ENCODE measurements at regions not wholly inside any gene's neighbourhood (a gene's known extent, or its start where the extent isn't known, plus 50 kb on each side); places are given as distances from the start of the nearest gene placed in this dataset.

DNA sequence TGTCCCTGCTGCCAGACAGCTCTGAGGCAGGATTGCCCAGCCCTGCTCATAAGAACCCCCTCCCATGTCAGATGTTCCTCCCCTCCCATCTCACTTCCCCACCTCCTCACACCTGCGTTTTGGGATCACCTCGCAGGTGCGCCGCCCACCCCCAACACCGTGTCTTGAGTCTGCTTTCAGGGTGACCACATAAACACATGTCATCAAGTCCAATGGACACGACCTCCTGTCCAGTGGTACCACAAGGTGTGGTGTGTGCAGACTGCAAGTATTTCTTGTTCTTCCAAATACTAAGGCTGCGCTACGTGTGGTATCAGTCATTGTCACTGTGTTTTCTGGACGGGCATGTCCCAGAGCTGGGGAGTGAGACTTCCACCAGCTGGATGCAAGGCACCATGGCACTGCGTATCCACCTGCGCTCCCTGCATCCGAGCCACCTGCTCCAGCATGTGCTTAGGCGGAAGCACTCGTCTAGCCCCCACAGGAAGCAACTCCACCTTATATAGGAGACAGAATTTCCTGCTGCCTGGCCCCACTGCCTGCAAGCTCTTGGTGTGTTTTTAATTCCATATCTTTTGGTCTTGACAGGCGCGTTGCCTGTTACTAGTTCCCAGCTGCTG lies 119.7 kb upstream of the NXT1 start:
- Histone ChIP-seq H3K4me2 (ENCODE audit: low read depth, low read length) (no peak overlapping the region), H4K5ac (ENCODE audit: low read depth, low read length) (no peak overlapping the region), H2BK5ac (ENCODE audit: low read depth, low read length, poor library complexity, severe bottlenecking) (no peak overlapping the region), H3K79me1 (ENCODE audit: low read depth in 1 of 2, low read length in 2 of 2) (no peaks in the 10 kb centered on the region), H4K8ac (ENCODE audit: low read depth in 2 of 2, low read length in 2 of 2) (no peak overlapping the region), H4K20me1 (ENCODE audit: insufficient read depth, low read length) (no peaks in the 10 kb centered on the region), H3K23ac (ENCODE audit: low read depth, low read length) (no peak overlapping the region), H2AFZ (replicated peaks; ENCODE audit: low read length, poor library complexity) (no peak overlapping the region), H3K27ac (ENCODE audit: insufficient read depth, low read length) (no peak overlapping the region), H4K91ac (ENCODE audit: insufficient read depth, low read depth, low read length) (no peak overlapping the region), H3K18ac (ENCODE audit: low read depth, low read length) (no peak overlapping the region), H3K4me3 (ENCODE audit: insufficient read depth, low read depth, low read length) (no peak overlapping the region), H3K9ac (ENCODE audit: low read depth, low read length) (no peak overlapping the region), H2BK120ac (ENCODE audit: low read depth, low read length) (peak overlapping the region; percentile 51), H3K4me1 (ENCODE audit: control insufficient read depth, insufficient read depth, low read length) (peaks cover 16% of the 10 kb centered on the region), H3K36me3 (ENCODE audit: control insufficient read depth, insufficient read depth, low read length) (no peaks in the 10 kb centered on the region), H3K9me1 (ENCODE audit: insufficient read depth, low read length) (peaks cover 10% of the 10 kb centered on the region), H2BK15ac (ENCODE audit: low read depth, low read length) (no peak overlapping the region), H3K27me3 (ENCODE audit: control insufficient read depth, insufficient read depth, low read length) (peaks cover 2% of the 10 kb centered on the region; the same call in 1 of the 2 replicates), H3K9me3 (ENCODE audit: control insufficient read depth, insufficient read depth, low read length) (0 out of 2 replicates have a peak, but pooled peaks cover 4% of the 10 kb centered on the region), H2AK5ac (ENCODE audit: low read depth, low read length) (0 out of 2 replicates have a peak overlapping the region, but pooled peaks have one; percentile 25), H3K14ac (replicated peaks; ENCODE audit: low read depth, low read length) (no peak overlapping the region), H2BK20ac (ENCODE audit: low read depth, low read length) (peak overlapping the region; percentile 12; the same call in 1 of the 2 replicates), H3K4ac (ENCODE audit: low read depth, low read length) (peak overlapping the region; percentile 35; the same call in 1 of the 2 replicates), H2AK9ac (replicated peaks; ENCODE audit: low read depth, low read length, poor library complexity) (peak overlapping the region; percentile 2), H3K56ac (ENCODE audit: extremely low read depth, insufficient read depth, low read length) (no peak overlapping the region)
- in situ Hi-C loops (cut with MboI; ENCODE audit: low sequenced_read_pairs) (loop anchor here (10.0 kb wide), 1 partner anchor 536 kb away; no protein-coding TSS in a partner anchor), intact Hi-C loops (cut with micrococcal nuclease) (no loop called here), dilution Hi-C loops (cut with HindIII; ENCODE audit: low sequenced_read_pairs, unreplicated experiment) (no loop called here)
- no TSS peak for BruUV-seq (replicated peaks)
- DNase-seq (no peak), ATAC-seq (ENCODE audit: low read depth) (no peak)
- ChIA-PET POLR2A (ENCODE audit: unreplicated experiment) (no interaction called here), CTCF (interaction anchor here (0.5 kb wide), 1 partner anchor 197 kb away, joined by 4 read pairs; no protein-coding TSS in a partner anchor)
- WGBS, 2 experiments (ENCODE audit: extremely low coverage in 2 of 2, insufficient read length in 1 of 2): 74% methylated on average over 9 of the region's 16 CpGs; no CpG with 5 or more reads in 1 of the 2 experiments
- TF ChIP-seq, protein P1, sequence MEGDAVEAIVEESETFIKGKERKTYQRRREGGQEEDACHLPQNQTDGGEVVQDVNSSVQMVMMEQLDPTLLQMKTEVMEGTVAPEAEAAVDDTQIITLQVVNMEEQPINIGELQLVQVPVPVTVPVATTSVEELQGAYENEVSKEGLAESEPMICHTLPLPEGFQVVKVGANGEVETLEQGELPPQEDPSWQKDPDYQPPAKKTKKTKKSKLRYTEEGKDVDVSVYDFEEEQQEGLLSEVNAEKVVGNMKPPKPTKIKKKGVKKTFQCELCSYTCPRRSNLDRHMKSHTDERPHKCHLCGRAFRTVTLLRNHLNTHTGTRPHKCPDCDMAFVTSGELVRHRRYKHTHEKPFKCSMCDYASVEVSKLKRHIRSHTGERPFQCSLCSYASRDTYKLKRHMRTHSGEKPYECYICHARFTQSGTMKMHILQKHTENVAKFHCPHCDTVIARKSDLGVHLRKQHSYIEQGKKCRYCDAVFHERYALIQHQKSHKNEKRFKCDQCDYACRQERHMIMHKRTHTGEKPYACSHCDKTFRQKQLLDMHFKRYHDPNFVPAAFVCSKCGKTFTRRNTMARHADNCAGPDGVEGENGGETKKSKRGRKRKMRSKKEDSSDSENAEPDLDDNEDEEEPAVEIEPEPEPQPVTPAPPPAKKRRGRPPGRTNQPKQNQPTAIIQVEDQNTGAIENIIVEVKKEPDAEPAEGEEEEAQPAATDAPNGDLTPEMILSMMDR (conservative IDR thresholded peaks at IDR 0.05; ENCODE audit: low read depth, low read length): no peak
- no peak for TF ChIP-seq MXI1 (IDR thresholded peaks at IDR 0.05; ENCODE audit: borderline replicate concordance, low read depth, low read length)
- TF ChIP-seq BHLHE40 (IDR thresholded peaks at IDR 0.05; ENCODE audit: low read depth, low read length): no peak
- no peak for TF ChIP-seq MAZ (IDR thresholded peaks at IDR 0.05; ENCODE audit: borderline replicate concordance, low read depth, low read length)
